Stimulated activated CD4-positive, alpha-beta T cell treated with anti-CD3 and anti-CD28 coated beads, Interleukin-4, amount 100 ng/mL, for 1 hour (primary cell): ENCODE measurements at regions not wholly inside any gene's neighbourhood (a gene's known extent, or its start where the extent isn't known, plus 50 kb on each side); places are given as distances from the start of the nearest gene placed in this dataset.

Source experiments
- DNase-seq: peaks from one replicate; pipeline ENCODE4 v3.0.0-alpha.2; 2020

DNA sequence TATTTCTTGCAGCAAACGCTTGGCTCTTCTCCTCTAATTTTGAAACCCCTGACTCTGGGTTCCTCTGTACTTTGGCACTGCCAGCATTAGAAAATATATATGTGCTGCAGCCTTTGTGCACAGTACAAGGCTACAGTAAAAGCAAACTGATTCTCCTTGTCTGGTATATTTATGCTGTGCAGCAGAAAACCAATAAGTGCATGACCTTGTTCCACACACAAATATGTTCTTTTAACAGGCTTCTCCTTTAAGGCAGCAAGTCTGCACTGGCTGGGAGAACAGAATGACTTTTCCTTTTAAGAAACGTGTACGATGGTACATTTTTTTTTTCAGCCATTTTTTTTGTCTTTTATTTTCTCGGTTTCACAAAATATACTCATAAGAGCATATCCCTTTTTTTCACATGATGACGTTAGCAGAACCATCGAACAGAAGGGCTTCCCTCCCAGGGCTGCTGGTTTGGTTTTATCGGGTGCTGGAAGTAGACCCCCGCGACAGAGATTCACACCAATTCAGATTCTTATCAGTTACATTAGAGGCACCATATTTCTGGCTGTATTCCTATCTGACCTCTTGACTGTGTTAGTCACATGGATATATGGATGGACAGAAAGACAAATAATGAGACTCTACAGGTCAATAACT, 129.9 kb upstream of the ARID1B start:
- DNase-seq: no peak

DNA sequence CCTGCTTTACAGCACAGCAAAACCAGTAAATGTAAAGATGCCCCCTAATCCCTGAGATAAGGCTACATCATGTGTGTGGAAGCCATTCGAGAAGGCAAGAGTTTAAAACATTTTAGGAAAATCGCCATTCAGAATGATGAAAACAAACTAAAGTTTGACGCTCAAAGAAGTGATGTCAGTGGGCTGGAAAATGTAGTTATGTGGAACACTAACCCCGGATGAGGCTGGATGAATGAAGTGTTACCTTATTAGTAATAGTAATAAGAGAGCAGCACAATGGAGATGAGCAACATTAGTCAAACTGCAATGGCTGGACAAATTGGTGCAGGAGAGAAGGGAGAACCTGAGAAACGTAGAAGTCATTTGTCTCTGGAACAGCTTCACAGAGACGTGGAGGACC, 130.7 kb upstream of the ARID1B start:
- DNase-seq: no peak

DNA sequence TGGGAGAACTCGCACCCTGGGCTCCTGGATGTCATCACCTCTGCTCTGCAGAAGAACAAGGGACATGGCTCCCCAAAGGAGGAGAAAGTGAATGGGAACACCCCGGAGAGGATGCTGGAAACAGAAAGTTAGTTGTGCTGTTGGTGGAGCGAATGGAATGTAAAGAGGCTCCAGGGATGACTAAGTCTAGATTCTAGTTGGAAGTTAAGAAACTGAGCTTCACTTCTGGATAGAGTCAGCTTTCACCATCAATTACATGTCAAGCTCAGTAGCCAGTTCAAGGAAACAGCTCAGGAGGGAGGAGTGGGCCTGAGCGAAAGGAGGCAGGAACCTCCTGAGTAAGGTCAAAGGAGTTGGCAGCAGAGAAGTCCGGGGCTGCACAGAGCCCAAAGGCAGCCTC, 132.1 kb upstream of the ARID1B start:
- DNase-seq: no peak

DNA sequence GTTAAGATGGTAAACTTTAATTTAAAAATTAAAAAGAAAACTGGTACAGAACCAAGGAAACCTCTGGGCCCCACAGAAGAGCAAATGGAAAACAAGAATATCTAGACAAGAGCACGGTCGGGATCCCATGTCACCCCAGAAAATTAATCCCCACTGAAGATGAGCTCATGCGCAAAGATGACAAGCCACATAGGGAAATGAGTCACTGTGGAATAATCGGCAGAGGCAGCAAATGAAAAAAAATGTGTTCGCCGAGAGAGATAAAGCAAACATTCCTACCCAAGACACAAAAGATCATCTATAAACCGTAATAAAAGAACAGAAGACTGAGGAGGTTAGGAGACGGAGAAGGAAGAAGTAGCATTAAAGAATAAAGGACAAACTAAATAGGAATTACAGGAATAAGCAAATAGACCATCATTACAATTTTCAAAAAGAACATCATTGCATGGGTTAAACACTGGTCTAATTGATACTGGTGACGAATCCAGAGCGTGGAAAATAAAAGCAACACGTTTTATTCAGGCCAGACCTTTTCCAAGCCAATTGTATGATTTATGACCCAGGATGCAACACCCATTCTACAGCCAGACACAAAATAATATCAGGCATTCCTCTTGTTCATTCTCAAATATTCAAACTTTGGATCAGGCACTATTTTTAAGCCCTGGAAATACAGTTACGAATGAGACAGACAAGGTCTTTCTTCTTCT, 138.0 kb upstream of the ARID1B start:
- no peak for DNase-seq

DNA sequence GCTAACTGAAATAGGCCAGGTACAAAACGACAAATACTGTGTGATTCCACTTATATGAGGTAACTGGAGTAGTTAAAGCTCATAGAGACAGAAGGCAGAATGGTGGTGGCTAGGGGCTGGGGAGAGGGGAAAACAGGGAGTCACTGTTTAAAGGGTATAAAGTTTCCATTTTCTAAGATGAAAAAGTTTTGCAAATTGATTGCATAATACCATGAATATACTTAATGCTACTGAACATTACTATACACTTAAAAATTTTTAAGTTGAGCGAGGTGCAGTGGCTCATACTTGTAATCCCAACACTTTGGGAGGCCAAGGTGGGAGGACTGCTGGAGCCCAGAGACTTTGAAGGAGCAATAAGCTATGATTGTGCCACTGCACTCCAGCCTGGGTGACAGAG, 138.6 kb upstream of the ARID1B start:
- no peak for DNase-seq

DNA sequence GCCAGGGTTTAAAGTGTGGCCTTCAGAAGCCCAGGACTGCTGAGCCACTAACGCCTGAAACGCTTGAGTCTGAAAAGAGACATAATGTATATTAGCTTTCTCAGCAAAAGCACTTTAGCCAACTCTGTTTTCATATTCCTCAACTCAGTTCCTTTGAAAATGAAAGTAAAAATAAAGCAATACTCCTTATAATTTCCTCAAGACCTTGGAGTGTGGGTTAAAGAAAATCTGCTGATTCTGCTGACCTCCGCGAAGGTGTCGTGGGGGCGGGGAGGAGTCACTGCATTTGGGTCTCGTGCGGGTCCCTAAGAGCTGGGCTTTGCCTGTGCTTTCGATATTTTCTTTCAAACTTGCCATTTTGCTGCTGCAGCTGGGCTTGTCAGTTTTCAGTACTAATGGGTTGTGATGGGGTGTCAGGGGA, 142.2 kb upstream of the ARID1B start:
- no peak for DNase-seq

DNA sequence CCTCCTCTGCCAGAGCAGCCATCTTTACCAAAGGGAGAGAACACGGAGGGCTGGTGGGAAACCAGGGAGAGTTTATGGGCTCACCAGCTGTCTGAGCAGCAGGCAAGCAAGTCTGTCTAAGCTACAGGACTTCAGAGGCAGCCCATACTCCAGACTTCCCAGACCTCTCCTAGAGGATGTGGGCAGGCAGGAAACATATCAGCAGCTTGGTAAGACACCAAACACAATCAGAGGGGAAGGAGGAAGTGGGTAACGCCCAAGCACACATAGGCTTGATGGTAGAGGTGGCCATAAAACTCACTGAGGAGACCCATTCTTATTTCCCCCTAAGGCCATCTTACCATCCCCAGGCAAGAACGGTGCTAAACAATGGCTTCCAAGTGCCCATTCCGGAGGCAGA, 143.1 kb upstream of the ARID1B start:
- DNase-seq: no peak

DNA sequence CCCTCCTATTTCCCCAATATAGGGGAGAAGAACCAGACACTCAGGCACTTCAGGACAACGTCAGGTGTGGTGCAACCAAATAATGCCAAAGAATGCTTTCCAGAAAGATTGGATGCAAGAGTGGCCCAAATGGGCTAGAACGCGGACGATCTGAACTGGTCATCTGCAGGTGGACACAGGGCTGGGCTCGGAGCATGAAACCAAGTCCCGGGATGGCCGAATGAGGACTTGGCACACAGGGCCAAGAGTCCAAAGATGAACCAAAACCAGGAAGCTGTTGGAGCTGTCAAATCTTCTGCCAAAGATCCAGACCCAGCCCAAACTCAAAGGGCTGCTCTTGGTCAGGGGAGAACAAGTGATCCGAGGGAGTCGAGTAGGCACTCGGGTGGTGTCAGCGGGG, 143.9 kb upstream of the ARID1B start:
- DNase-seq: no peak

DNA sequence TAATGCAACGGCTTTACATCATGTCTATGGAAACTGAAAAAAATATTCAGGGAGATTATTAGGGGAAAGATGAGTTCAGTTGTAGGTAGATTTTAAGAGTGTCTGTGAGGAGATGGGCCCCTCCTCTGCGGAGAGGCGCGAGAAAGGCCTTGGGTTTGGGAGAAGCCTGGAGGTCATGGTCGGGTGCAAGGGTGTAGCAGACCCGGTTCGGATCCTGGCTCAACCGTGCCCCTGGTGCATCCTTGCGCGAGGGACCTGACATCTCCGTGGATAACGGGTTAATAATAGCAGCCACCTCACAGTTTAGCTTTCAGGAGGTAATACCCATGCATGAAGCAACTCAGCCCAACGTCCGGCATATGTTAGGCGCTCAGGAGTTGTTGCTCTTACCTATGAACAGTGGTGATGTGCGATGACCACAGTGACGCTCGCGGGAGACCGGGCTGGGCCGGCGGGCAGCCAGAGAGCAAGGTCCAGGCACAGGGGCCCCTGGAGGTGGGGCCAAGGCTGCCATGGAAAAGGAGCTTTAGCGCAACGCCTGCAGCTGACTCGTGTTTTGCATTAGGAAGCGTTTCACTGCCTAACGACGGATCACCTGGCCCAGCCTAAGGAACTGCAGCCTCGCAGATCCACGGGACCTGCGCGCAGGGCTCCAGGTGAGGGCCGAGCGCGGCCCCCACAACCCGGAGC, 146.4 kb upstream of the ARID1B start:
- DNase-seq: no peak

DNA sequence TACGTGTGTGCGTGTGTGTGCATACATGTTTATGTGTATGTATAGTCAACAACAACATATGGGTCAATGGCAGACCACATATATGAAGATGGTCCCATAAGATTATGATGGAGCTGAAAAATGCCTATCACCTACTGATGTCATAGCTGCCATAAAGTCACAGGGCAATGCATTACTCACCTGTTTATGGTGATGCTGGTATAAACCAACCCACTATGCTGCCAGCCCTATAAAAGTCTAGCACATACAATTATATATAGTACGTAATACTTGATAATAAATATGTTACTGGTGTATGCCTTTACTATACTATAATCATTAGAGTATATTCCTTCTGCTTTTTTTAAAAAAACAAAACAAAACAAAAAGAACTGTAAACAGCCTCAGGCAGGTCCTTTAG, 148.4 kb upstream of the ARID1B start:
- no peak for DNase-seq

DNA sequence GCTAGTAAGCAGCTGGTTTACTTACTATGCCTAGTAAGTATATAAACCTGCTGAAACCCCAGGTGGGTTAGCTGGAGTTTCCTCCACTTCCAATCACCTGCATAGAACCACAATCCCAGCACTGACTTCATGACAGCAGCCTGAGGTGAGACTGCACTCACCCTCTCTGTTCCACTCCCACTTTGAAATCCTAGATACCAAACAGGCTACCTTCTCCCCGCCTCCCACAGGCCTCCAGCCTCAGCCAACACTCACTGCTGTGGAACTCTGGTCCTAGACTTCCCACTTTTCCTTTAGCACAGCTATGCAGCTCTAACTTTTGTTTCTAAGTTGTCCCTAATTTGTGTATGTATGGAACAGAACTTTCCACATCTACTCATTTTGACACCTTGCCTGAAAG, 149.7 kb upstream of the ARID1B start:
- DNase-seq: no peak

DNA sequence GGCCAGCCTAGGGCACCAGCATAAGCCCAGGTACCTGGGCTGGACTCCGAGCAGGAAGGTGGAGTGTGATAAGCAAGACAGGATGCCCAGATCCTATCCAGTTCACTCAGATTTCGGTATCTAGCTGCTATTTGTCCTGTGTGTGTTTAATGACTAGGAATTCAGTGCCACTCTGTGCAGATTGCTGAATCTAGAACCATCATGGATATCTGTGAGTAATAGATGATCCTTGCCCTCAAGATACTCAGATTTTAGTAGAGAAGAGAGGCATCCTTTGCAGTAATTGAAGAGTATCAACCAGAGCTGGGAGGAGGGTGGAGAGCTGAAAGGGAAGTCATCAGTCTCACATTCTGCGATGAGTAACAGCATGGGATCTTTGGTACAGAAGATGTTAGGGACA, 155.0 kb upstream of the ARID1B start:
- no peak for DNase-seq

DNA sequence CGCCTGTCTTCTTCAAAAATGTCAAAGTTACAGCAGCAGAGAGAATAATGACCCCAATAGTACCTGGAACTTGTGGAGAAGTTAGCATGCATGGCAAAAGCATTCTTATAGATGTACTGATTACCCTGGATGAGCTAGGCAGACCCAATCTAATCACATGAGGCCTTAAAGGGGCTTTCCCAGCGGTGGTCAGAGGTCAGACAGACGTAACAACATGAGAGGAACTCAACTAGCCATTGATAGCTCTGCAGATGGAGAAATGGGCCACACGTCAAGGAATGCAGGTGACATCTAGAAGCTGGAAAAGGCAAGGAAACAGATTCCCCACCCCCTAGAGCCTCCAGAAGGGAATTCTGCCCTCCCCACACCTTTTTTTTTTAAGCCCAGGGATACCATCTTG, 156.8 kb upstream of the ARID1B start:
- no peak for DNase-seq

DNA sequence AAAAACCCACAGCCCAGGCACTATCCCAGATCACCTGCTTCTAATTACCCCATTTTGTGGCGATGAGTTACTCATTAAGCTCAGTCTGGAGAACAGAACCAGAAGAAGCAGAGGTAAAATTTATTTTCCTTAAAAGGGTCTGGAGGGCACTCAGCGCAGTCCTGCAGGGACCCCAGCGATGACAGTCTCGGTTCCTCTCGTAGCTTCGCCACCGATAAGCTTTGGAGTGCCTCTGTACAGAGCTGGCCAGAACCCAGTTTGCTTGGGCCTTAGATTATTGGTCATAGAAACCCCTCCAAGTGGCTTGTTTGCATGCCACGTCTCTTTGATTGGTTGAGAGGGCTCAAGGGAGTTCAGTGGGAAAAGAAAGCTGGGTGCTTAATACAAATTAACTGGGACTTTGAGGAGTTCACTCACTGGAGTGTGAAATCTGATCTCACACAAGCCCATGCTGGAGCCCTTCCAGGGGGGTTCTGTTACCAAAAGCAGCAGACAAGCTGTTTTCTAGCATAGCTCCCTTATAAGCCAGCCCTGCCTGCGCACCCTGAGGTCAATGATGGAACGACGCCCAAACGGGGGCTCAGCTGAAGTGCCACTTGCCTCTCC, 158.5 kb upstream of the ARID1B start:
- no peak for DNase-seq

DNA sequence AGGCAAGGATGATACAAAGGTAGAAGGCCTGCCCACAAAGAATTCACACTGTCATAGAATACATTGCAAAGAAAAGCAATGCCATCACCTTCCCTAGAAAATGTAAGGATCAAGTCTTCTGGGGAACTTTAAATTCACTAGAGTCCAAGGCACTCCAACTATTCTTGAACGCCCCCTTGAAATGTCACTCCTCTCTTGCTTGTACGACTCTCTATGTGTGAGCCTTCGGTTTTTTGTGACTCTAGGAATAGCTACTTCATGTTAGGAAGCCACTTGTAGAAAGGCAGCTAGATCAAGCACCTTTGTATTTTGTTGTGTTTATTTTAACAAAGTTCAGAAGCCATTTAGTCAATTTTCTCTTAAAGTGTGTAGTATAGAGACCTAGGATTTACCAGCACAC, 159.2 kb upstream of the ARID1B start:
- no peak for DNase-seq

DNA sequence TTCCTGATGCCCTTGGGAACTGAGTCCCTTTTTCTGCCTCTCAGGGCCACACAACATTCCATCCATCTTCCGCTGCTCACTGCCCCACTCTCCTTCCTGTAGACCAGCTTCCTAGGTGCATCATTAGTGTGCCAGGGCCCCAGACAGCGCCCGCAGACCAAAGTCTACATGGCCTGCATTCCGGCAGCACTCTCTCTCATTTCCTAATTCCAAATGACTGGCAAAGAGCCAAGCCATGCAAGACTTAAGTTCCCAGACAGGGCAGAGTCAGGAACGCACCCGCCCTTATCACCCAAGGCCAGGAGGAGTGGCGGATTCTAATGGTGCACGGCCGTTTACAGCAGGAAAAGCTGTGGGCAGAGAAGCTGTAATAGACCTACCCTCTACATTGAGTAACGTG, 159.8 kb upstream of the ARID1B start:
- no peak for DNase-seq

DNA sequence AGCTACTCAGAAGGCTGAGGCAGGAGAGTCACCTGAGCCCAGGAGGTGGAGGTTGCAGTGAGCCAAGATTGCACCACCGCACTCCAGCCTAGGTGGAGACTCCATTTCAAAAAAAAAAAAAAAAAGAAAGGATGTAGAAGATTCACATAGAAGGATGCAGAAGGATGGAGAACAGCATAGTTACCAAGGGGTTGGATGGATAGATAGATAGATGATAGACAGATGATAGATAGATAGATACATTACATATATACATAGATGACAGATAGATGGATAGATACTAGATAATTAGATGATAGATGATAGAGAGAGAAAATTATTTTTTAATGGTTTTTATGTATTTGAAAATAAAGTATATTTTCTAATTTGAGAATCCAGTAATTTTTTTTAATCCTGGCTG, 160.7 kb upstream of the ARID1B start:
- DNase-seq: no peak

DNA sequence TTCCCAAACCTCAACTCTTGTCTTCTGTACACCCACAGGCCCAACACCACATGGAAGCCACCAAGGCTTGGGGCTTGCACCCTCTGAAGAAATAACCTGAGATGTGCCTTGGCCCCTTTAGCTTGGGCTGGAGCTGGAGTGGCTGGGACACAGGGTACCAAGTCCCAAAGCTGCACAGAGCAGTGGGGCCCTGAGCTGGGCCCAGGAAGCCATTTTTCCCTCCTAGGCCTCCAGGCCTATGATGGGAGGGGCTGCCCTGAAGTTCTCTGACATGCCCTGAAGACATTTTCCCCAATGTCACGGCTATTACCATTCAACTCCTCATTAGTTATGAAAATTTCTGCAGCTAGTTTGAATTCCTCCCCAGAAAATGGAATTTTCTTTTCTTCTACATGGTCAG, 163.2 kb upstream of the ARID1B start:
- DNase-seq: no peak

DNA sequence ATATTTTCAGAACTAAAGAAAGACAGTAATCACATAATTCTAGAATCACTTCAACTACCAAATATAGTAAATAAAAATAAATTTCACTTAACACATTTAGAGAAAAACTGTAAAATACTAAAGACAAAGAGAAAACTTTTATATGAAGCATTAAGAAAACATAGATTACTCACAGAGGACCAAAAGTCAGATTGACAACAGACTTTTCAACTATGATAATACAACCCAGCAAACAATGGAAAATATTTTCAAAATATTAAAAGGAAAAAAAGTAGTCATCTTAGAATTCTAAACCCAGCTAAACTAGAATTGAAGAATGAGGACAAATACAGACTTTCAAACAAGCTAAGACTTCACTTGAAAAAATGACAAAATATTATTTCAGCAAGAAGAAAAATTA, 164.8 kb upstream of the ARID1B start:
- no peak for DNase-seq

DNA sequence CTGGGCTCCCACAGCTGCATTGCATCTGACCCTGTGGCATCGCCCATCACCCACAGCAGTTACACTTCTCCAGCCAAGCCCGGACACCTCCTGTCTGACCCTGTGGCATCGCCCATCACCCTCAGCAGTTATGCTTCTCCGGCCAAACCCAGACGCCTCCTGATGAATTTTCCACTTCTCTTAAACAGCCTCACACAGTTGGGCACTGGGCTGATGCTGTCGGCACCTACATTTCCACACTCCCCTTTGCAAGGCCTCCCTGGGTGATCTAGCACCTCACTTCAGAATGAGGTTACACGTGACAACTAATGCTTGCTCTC, 175.2 kb upstream of the ARID1B start:
- no peak for DNase-seq

DNA sequence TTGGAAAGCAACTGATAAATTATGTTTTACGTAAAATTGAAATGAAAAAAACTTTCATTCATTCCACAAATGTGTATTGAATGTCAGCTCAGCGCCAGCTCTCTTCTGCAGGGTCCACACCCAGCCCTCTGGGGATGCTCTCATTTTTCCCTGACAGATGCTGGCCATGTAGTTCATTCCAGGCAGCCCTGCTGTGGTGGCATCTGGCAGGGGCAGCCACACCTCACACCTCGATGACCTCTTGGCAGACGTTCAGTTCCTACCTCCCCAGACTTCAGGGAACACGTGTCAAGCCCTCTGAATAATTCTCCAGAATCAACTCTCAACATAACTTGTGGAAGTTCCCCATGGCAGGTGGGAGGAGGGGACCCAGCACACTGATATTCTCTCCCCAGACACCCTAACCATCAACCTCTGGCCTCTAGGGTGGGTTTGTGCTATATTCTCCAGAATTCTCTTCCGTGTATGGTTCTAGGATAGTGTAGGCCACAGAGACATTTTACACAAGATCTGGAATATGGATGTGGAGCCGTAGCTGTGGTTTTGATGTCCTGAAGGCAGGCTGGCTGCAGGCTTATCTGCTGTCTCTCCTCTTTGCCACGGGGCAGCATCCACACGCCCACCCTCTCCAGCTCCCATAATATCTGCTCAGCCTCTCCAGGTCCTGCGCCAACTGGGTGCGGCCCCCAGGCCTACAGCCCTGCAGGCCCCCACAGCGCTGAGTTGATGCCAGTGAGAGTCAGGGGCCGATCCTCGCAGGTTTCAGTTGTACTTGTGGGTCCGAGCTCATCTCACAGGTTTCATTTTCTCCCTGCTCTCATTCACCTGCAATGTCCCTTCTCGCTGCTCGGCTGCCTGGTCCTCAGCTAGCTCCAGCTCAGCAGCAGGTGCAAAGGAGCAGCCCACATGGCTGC, 175.8 kb upstream of the ARID1B start:
- DNase-seq: no peak

DNA sequence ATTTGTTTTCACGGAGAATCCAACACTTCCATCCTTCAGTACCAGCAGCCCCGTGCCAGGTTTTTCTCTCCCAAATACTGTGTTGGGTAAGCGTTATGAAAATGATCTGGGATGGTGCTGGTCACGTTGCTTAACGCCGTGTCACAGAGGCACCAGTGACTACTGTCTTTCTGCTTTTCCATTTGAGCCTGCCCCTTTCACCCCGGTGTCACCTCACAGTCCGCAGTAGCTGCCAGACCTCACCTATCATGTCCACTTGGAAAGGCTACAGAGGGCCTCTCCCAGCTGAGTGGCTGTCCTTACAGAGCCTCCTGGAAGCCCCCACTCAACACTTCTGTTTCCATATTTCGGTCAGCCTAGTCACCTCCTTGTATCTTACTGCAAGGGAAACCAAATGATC, 176.5 kb upstream of the ARID1B start:
- no peak for DNase-seq

DNA sequence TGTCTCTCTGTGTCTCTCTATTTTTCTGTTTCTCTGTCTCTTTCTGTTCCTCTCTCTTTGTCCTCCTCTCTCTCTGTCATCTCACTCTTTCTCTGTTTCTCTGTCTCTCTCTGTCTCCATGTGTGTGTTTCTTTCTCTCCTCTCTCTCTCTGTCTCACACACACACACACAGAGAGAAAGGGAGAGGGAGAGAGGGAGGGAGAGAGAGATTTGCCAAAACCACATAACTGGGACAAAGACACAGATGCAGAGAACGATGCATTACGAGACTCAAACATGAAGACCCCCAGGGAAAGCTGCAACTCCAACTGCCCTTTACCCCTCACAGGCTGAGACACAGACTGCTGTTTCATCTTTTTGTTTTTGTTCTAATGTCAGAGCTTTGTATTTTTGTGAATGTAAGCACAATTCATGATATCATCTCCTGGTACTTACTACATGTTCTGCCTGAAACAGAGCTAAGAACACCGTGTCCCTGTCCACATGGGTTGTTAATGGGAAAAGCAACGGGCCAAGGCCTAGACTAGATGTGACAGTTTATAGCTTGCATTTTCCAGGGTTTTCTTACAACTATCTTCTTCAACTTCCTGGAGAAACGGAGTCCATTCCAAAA, 177.1 kb upstream of the ARID1B start:
- no peak for DNase-seq
